ENCODE measurements at regions not wholly inside any gene's neighbourhood (a gene's known extent, or its start where the extent isn't known, plus 50 kb on each side); places are given as distances from the start of the nearest gene placed in this dataset.

DNA sequence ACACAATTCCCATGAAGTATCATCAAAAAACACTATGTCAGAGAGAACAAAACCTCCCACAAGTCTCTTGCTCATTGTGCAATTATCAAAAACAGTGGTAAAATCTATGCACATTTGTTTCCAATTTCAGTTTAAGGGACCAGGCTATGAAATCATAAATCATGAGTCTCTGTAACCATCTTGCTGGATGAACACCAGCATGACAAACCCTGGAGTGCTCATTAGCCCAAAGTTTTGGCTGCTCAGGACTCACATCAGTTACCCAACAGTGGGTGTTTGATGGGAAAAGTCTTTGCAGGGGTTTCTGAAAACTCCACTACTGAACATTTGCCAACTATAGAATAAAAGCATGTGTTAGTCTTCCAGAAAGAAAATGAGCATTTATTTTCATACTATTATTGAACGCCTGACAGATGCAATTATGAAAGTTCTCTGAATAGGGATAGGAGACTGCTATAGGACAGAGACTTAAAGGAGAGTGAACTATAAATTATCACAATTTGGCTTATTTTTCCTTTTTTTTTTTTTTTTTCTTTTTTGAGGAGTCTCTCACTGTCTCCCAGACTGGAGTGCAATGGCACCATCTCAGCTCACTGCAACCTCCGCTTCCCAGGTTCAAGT lies 240.8 kb upstream of the KCNMB2 start:
- WGBS, 3 donors: 86 to 93% (median 87%) methylated on average over 2 of the region's 2 CpGs
- TF ChIP-seq EP300 (IDR thresholded peaks at IDR 0.05): no peak
- TF ChIP-seq POLR2A (IDR thresholded peaks at IDR 0.05): no peak
- TF ChIP-seq, protein P1, sequence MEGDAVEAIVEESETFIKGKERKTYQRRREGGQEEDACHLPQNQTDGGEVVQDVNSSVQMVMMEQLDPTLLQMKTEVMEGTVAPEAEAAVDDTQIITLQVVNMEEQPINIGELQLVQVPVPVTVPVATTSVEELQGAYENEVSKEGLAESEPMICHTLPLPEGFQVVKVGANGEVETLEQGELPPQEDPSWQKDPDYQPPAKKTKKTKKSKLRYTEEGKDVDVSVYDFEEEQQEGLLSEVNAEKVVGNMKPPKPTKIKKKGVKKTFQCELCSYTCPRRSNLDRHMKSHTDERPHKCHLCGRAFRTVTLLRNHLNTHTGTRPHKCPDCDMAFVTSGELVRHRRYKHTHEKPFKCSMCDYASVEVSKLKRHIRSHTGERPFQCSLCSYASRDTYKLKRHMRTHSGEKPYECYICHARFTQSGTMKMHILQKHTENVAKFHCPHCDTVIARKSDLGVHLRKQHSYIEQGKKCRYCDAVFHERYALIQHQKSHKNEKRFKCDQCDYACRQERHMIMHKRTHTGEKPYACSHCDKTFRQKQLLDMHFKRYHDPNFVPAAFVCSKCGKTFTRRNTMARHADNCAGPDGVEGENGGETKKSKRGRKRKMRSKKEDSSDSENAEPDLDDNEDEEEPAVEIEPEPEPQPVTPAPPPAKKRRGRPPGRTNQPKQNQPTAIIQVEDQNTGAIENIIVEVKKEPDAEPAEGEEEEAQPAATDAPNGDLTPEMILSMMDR (IDR thresholded peaks at IDR 0.05): no peak
- H3K27ac ChIP-seq: no peak overlapping the region
- no peaks in the 10 kb centered on the region for H3K36me3 ChIP-seq
- H3K9me3 ChIP-seq: no peaks in the 10 kb centered on the region
- no peak overlapping the region for H3K4me3 ChIP-seq
- H3K27me3 ChIP-seq: no peaks in the 10 kb centered on the region
- H3K4me1 ChIP-seq (ENCODE audit: insufficient read depth): no peaks in the 10 kb centered on the region
- peak in 1 of 5 donors; percentile 19 for DNase-seq
- intact Hi-C loops (cut with DNase I): no loop called here

DNA sequence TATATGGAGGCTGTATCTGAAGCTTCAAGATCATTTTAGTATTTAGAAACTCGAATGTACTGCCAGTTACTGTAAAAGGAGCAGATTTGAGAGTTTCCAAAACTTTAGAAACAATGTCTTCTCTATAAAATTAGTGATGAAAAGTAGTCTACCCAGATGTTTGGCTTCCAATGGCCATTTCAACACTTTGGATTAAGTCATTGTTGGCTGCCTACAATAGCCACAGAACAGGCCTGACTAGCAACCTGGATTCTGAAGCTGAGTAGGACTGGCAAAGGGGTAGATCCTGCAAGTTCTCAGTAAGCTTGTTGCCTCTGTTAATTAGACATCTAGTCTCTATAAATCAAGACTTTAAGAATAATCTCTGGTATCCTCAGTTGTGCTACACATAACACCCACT lies 239.0 kb upstream of the KCNMB2 start:
- intact Hi-C loops (cut with DNase I): no loop called here
- WGBS, 3 donors: 64 to 88% (median 86%) methylated on average over 1 of the region's 1 CpG
- TF ChIP-seq, protein P1 (IDR thresholded peaks at IDR 0.05): no peak
- no peak for TF ChIP-seq POLR2A (IDR thresholded peaks at IDR 0.05)
- TF ChIP-seq EP300 (IDR thresholded peaks at IDR 0.05): no peak
- Histone ChIP-seq H3K36me3 (no peaks in the 10 kb centered on the region), H3K9me3 (no peaks in the 10 kb centered on the region), H3K27ac (no peak overlapping the region), H3K4me3 (no peak overlapping the region), H3K4me1 (ENCODE audit: insufficient read depth) (no peaks in the 10 kb centered on the region), H3K27me3 (no peaks in the 10 kb centered on the region)
- no peak for DNase-seq

DNA sequence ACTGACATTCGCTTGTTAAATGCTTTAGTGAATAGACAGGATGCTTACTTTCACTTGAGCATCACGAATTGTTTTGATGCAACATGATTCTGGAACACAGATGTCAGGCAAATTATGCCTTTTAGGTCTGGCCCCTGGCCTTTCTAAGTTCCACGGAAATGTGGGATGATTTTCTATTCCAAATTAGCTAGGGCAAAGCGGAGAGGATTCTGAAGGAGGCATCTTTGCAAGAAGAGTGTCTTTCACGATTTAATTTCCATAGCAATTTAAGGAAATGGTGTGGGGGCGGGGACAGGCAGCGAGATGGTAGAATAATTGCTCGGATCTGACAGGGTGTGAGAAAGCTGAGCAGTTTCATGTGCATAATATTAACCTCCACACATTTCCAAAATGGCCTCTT lies 238.5 kb upstream of the KCNMB2 start:
- H3K4me1 ChIP-seq (ENCODE audit: insufficient read depth): no peaks in the 10 kb centered on the region
- no peaks in the 10 kb centered on the region for H3K36me3 ChIP-seq
- no peaks in the 10 kb centered on the region for H3K27me3 ChIP-seq
- H3K4me3 ChIP-seq: no peak overlapping the region
- no peak for TF ChIP-seq POLR2A (IDR thresholded peaks at IDR 0.05)
- intact Hi-C loops (cut with DNase I): no loop called here
- H3K27ac ChIP-seq: no peak overlapping the region
- 84 to 86% (median 85%) methylated on average over 8 of the region's 8 CpGs for WGBS, 3 donors
- no peaks in the 10 kb centered on the region for H3K9me3 ChIP-seq
- no peak for DNase-seq

DNA sequence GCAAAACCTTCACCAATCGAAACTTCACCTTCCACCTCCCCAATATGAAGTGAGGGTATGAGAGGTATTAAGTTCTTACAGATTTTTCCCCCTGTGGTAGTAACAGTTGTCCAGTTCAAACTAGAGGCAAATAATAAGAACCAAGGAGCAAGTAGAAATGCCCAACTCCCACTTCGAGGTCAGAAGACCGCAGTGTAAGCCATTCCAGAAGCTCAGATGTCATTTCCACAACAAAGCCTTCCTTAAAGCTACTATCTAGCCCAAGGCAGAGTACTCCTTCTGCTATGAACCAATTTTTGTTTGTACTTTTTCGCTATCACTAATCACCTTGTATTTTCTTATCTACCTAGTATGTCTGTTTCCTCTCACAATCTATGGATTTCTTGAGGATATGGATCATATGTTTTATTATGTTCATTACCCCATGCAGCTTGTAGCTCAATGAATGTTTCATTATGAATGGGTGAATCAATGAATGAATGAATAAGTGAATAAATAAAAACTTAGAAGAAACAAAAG lies 235.7 kb upstream of the KCNMB2 start:
- Histone ChIP-seq H3K9me3 (no peaks in the 10 kb centered on the region), H3K4me3 (no peak overlapping the region), H3K27ac (no peak overlapping the region), H3K4me1 (ENCODE audit: insufficient read depth) (no peaks in the 10 kb centered on the region), H3K27me3 (no peaks in the 10 kb centered on the region), H3K36me3 (no peaks in the 10 kb centered on the region)
- DNase-seq: no peak
- intact Hi-C loops (cut with DNase I): no loop called here
- 93 to 95% (median 94%) methylated on average over 4 of the region's 4 CpGs for WGBS, 3 donors
- TF ChIP-seq EP300 (IDR thresholded peaks at IDR 0.05): no peak
- no peak for TF ChIP-seq POLR2A (IDR thresholded peaks at IDR 0.05)
- TF ChIP-seq, protein P1 (IDR thresholded peaks at IDR 0.05): no peak

All from ovary (tissue), 7 donors.